NCI-H2171 treated with DMSO at 0.1 percent for 48 hours (cell line): ENCODE measurements at regions not wholly inside any gene's neighbourhood (a gene's known extent, or its start where the extent isn't known, plus 50 kb on each side); places are given as distances from the start of the nearest gene placed in this dataset.

ENCODE experiments used
- DNase-seq: peaks from one replicate; lab custom pipeline; 2025; lab: John Stamatoyannopoulos, UW

DNA sequence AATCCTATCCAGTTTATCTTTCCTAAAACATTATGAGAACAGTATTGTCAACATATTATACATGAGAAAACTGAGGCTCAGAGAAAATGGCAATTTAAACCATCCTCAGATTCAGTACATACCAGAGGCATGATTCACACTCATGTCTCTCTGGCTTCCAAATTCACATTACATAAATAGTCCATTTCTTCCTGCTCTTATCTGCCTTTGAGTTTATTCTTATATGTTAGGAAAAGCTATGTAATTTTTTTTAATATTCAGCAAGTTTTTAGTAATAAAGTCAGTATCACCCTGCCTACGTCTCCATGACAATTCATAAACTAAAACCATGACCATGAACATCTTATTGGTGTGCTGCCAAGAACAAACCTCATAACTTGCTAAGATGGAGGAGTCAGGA, 1260.2 kb upstream of the SORCS1 start:
- DNase-seq, result no peak

GRCh38 chr10:108422286-108422685, 1257.8 kb upstream of the SORCS1 start:
- no peak for DNase-seq

DNA sequence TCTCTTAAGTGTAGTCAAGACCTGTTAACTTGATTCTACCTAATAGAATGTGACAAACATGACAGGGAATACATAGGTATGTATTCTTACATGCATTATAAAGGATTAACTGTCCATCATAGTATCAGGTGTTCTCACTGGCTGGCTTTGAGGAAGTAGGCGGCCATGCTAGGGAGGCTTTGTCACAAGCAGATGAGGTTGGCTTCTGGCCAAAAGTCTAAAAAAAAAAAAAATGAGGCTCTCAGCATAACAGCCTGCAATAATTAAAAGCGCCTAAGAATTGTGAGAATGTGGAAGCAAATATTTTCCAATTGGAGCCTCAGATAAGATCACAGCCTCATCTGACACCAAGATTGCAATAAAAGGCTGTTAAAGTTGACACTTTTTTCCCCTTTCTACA, 1256.8 kb upstream of the SORCS1 start:
- DNase-seq, result no peak

- no peak for DNase-seq
These were observed 1249.4 kb upstream of the SORCS1 start for GRCh38 chr10:108413954-108414353.

GRCh38 chr10:108412323-108412722, 1247.8 kb upstream of the SORCS1 start:
- DNase-seq, result no peak

DNA sequence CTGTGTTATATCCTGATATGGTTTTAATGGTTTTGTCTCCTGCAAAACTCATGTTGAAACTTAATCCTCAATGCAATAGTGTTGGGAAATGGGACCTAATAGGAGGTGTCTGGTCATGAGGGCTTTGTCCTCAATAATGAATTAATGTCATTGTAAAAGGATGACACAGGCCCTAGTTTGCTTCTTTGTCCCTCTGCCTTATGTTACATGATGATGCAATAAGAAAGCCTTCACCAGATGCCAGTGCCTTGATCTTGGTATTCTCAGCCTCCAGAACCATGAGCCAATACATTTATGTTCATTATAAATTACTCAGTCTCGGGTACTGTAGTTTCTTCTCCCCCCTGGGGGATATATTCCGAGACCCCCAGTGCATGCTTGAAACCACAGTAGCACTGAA, 1247.4 kb upstream of the SORCS1 start:
- DNase-seq, result no peak

DNA sequence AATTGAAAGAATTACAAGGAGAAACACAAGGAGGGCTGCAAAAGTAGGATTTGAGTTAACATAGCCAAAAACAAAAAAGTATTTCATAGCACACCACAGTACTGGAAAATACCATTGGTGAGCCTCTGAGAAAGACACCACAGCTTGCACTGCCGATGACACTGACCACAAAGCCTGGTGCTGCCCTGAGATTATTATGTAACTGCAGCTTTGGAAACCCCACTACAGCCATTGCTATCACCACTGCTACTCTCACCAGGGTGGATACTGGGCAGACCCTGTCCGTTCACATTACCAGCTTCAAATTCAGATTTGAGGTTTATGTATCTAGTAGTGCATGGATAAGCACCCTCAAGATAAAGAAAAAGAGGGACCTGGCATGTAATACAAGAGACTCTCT, 1246.7 kb upstream of the SORCS1 start:
- no peak for DNase-seq

GRCh38 chr10:108410236-108410635, 1245.7 kb upstream of the SORCS1 start:
- no peak for DNase-seq

- DNase-seq, result no peak
These were observed 1244.8 kb upstream of the SORCS1 start for GRCh38 chr10:108409306-108409705.

DNA sequence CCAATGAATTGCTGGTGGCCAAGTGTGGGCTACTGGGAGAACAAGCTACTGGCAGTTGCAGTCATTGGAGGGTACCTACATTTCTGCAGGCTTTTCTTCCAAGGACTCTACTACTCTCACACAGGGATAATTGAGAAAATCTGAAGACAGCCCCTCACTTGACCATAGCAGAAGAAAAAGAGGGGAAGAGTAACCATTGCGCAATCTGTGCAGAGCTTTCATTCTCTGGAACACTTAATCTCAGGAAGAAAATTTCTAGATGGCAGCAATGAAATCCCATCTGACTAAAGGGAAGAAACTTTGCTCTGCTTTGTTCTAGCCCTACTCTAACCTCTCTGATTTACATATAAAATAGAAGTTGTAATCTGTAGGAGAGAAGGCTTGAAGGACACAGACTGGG, 1239.6 kb upstream of the SORCS1 start:
- no peak for DNase-seq

- DNase-seq, result no peak
These were observed 1235.0 kb upstream of the SORCS1 start for GRCh38 chr10:108399465-108399864.

GRCh38 chr10:108393089-108393488, 1228.6 kb upstream of the SORCS1 start:
- DNase-seq, result no peak

DNA sequence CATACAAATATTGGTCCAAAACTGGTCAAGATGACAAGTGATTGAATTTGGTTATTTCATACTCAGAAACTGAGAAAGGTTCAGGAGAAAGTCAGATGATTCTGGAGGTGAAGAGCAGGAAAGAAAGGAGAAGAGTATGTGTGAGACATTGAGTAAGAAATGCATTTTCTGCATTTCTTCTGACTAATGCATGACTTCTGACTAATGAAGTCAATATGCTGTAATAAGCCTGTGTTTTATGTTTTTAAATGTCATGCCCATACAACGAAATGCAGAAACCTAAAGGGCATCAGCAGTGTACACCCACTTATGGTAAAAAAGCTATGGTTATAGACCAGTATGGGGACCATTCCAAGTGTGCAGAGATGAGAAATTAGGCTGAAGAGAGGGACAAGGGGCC, 1227.8 kb upstream of the SORCS1 start:
- no peak for DNase-seq

DNA sequence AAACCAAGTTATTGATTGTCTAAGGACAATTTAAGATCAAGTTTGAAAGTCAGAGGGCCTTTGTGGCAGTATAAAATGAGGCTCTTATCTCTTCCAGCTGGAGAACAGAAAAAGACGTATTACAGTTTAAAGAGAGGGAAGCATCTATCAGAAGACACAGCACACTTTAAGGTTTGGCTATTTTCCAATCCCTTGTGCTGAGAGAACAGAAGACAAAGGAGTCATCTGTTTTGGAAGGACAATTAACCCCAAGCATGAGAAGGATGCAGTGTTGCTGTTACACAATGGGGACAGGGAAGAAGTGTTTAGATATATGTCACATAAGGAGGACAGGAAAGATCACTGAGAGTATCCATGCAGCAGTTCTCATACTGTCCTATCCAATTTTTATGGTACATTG, 1224.2 kb upstream of the SORCS1 start:
- DNase-seq, result no peak

DNA sequence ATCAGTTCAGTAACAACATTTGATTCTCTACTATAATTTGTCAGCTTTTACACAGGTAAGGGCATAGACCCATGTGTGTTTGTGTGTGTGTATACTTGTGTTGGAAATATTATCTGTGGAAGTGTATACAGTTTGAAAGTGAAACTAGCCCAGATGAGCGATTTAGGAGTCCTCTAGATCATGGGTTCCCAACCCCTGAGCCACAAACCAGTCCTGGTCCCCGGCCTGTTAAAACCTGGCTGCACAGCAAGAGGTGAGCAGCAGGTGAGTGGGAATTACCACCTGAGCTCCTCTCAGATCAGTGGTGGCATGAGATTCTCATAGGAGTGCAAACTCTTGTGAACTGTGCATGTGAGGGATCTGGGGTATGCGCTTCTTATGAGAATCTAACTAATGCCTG, 1221.5 kb upstream of the SORCS1 start:
- no peak for DNase-seq

DNA sequence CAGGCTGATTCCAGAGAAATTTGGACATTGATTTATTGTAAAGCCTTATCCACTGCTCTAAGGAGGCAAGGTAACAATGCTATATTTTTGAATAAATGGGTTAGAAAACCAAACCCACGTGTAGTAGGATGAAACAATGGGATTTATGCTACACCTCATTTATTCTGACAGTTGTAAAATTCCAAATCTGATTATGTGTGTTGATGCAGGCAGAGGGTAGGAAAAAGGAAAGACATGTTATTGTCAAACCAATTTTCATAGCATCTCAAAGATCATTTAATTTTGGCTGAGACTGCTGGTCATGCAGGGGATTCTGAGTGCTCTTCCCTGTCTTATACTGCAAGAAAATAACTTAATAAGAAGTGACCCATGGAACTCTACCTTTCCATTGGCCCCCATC, 1219.9 kb upstream of the SORCS1 start:
- DNase-seq, result no peak

GRCh38 chr10:108378779-108379178, 1214.3 kb upstream of the SORCS1 start:
- DNase-seq, result no peak

DNA sequence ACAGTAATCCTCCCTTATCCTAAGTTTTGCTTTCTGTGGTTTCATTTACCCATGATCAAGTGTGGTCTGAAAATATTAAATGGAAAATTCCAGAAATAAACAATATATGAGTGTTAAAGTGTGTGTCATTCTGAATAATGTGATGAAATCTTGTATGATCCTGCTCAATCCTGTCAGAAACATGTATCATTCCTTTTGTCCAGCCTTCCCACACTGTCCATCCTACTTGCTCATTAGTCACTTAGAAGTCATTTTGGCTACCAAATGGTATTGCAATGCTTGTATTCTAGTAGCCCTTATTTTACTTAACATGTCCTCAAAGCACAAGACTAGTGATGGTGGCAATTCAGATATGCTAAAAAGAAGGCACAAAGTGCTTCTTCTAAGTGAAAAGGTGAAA, 1211.2 kb upstream of the SORCS1 start:
- no peak for DNase-seq

DNA sequence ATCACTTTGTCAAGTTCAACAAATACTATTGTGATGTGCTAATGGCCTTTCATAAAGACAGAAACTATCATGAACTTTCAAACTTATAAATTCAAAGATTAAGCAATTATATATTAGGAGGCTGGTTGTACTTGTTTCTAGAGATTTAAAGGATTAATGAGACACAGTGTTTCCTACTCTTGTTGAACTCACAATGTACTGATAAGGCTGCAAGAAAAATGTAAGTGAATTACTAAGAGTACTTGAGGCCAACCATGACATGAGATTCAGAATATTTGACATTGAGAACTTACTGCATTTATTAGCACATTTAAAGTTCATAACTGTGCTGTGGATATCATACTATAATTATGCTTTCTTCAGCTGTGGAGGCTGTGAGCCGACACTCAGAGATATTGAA, 1210.5 kb upstream of the SORCS1 start:
- no peak for DNase-seq

DNA sequence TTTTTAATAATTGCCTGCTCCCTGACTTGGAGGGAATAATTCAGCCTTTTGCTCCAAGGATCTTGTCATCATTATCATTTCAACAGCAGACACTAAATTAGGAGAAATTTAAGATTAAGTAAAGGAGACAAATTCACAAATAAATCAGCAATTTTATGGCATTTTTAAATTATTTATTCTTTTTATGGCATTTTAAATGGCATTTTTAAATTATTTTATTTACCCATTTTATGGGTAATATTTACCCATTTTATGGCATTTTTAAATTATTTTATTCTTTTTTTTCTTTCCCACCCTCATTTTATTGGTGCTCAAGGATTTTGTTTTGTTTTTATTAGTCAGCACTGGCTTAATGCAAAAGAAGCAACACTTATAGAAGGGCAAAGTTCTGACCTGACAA, 1201.0 kb upstream of the SORCS1 start:
- no peak for DNase-seq

- DNase-seq, result no peak
These were observed 1199.1 kb upstream of the SORCS1 start for GRCh38 chr10:108363576-108363975.

GRCh38 chr10:108362961-108363360, 1198.5 kb upstream of the SORCS1 start:
- no peak for DNase-seq

- no peak for DNase-seq
These were observed 1197.8 kb upstream of the SORCS1 start for GRCh38 chr10:108362296-108362695.

- DNase-seq, result no peak
These were observed 1195.7 kb upstream of the SORCS1 start for GRCh38 chr10:108360187-108360586.

- no peak for DNase-seq
These were observed 1194.4 kb upstream of the SORCS1 start for GRCh38 chr10:108358912-108359311.
